ENCODE measurements at regions not wholly inside any gene's neighbourhood (a gene's known extent, or its start where the extent isn't known, plus 50 kb on each side); places are given as distances from the start of the nearest gene placed in this dataset.

DNA sequence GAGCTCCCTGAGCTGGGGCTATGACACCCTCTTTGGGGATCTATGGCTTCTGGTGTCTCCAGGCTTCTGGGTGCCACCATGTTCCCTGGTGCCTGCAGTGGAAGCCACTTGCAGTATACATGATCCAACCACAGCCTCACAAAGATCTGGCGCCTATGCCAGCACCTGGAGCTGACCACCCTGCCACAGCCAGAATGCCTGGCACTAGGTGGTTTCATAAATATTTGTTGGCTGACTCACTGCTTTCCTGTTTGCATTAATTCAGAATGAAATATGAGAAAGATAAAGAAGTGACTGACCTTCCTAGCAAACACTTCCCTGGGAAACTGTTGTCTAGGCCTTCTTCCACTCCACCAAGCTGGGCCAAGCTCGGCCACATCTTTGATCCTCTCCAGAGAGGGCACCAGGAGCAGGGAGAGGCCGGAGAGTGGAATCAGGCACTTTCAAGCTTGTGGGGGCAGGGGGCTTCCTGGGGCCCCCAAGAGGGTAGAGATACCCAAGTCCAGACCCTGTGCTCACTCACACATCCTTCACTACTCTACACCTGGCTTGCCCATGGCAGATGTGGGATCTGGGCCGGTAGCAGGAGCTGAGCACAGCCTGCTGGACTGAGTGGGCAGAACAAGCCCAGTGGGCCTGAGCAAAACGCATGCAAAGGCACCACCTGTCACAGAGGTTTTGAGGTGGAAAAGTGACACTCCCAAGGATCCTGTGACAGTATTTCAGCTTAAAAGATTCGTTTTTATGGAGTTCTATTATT lies 565.7 kb downstream of the SLC4A3 start:
- H3K79me2 ChIP-seq (ENCODE audit: insufficient read depth, low read length): no peaks in the 10 kb centered on the region
- H3F3A ChIP-seq (ENCODE audit: low read depth): no peaks in the 10 kb centered on the region
- no peak overlapping the region for H3K4me3 ChIP-seq (ENCODE audit: low read length, poor library complexity, severe bottlenecking)
- no peaks in the 10 kb centered on the region for H3K4me1 ChIP-seq (ENCODE audit: insufficient read depth, low read length, poor library complexity, severe bottlenecking)
- no peak overlapping the region for H3K4me2 ChIP-seq (ENCODE audit: low read depth, low read length, poor library complexity, severe bottlenecking)
- no peaks in the 10 kb centered on the region for H3K27me3 ChIP-seq (ENCODE audit: insufficient read depth, low read length, poor library complexity, severe bottlenecking)
- no peaks in the 10 kb centered on the region for H3K9me2 ChIP-seq (replicated peaks; ENCODE audit: low read depth, low read length)
- H3K9me3 ChIP-seq (ENCODE audit: insufficient read depth, low read depth, low read length): no peaks in the 10 kb centered on the region
- no peaks in the 10 kb centered on the region for H3K36me3 ChIP-seq (ENCODE audit: insufficient read depth, low read length)
- H2AFZ ChIP-seq (ENCODE audit: low read length): no peak overlapping the region
- no peak overlapping the region for H3K9ac ChIP-seq (ENCODE audit: low read depth, low read length, poor library complexity, severe bottlenecking)
- TF ChIP-seq EZH2phosphoT487 (IDR thresholded peaks at IDR 0.05; ENCODE audit: borderline replicate concordance): no peak
- TF ChIP-seq, protein P1, sequence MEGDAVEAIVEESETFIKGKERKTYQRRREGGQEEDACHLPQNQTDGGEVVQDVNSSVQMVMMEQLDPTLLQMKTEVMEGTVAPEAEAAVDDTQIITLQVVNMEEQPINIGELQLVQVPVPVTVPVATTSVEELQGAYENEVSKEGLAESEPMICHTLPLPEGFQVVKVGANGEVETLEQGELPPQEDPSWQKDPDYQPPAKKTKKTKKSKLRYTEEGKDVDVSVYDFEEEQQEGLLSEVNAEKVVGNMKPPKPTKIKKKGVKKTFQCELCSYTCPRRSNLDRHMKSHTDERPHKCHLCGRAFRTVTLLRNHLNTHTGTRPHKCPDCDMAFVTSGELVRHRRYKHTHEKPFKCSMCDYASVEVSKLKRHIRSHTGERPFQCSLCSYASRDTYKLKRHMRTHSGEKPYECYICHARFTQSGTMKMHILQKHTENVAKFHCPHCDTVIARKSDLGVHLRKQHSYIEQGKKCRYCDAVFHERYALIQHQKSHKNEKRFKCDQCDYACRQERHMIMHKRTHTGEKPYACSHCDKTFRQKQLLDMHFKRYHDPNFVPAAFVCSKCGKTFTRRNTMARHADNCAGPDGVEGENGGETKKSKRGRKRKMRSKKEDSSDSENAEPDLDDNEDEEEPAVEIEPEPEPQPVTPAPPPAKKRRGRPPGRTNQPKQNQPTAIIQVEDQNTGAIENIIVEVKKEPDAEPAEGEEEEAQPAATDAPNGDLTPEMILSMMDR (conservative IDR thresholded peaks at IDR 0.05; ENCODE audit: low read length): no peak
- H4K20me1 ChIP-seq (ENCODE audit: insufficient read depth, low read length, poor library complexity, severe bottlenecking): no peaks in the 10 kb centered on the region

DNA sequence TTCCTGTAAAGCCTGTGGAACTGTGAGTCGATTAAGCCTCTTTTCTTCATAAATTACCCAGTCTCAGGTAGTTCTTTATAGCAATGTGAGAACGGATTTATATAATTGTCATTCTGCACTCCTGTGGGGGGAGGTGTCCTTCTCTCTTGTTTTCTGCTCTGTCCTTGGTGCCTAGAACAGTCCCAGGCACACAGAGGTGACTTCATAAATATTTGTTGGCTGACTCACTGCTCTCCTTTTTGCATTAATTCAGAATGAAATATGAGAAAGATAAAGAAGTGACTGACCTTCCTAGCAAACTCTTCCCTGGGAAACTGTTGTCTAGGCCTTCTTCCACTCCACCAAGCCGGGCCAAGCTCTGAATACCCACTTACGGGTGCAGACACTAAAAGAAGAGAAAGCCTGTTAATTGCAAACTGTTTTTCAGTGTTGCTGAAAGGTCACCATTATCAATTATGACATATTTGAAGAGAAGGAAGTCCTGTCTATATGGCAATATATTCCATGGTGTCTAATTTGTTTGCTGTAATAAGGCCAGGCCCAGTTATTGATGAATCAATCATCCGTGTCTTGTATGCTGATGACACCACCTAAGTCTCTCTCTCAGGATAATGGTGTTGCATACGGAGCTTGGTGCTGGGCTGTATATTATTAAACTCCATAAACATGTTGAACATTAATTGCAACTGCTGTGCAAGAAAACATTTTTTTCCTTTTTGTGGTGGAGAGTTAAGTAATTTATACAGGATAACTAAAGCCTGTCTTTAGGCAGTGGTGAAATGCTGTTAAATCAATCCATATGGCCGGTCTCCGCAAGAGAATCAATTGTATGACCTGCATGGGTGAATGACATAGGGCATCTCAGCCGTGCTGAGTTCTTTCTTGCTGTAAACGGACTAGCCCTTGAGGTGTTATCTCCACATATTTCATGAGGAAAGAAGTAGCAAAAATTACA lies 567.5 kb downstream of the SLC4A3 start:
- no peaks in the 10 kb centered on the region for H3F3A ChIP-seq (ENCODE audit: low read depth)
- no peak for TF ChIP-seq EZH2phosphoT487 (IDR thresholded peaks at IDR 0.05; ENCODE audit: borderline replicate concordance)
- TF ChIP-seq, protein P1 (conservative IDR thresholded peaks at IDR 0.05; ENCODE audit: low read length): no peak
- H3K79me2 ChIP-seq (ENCODE audit: insufficient read depth, low read length): no peaks in the 10 kb centered on the region
- no peak overlapping the region for H3K9ac ChIP-seq (ENCODE audit: low read depth, low read length, poor library complexity, severe bottlenecking)
- no peak overlapping the region for H2AFZ ChIP-seq (ENCODE audit: low read length)
- H3K9me2 ChIP-seq (replicated peaks; ENCODE audit: low read depth, low read length): no peaks in the 10 kb centered on the region
- no peaks in the 10 kb centered on the region for H4K20me1 ChIP-seq (ENCODE audit: insufficient read depth, low read length, poor library complexity, severe bottlenecking)
- no peak overlapping the region for H3K4me2 ChIP-seq (ENCODE audit: low read depth, low read length, poor library complexity, severe bottlenecking)
- H3K27me3 ChIP-seq (ENCODE audit: insufficient read depth, low read length, poor library complexity, severe bottlenecking): no peaks in the 10 kb centered on the region
- no peaks in the 10 kb centered on the region for H3K36me3 ChIP-seq (ENCODE audit: insufficient read depth, low read length)
- no peaks in the 10 kb centered on the region for H3K9me3 ChIP-seq (ENCODE audit: insufficient read depth, low read depth, low read length)
- no peak overlapping the region for H3K4me3 ChIP-seq (ENCODE audit: low read length, poor library complexity, severe bottlenecking)
- H3K4me1 ChIP-seq (ENCODE audit: insufficient read depth, low read length, poor library complexity, severe bottlenecking): no peaks in the 10 kb centered on the region

GRCh38 chr2:220198896-220199295 lies 571.5 kb downstream of the SLC4A3 start:
- no peaks in the 10 kb centered on the region for H3K9me2 ChIP-seq (replicated peaks; ENCODE audit: low read depth, low read length)
- H3F3A ChIP-seq (ENCODE audit: low read depth): no peaks in the 10 kb centered on the region
- no peak overlapping the region for H3K4me2 ChIP-seq (ENCODE audit: low read depth, low read length, poor library complexity, severe bottlenecking)
- no peak for TF ChIP-seq EZH2phosphoT487 (IDR thresholded peaks at IDR 0.05; ENCODE audit: borderline replicate concordance)
- TF ChIP-seq, protein P1 (conservative IDR thresholded peaks at IDR 0.05; ENCODE audit: low read length): no peak
- H3K79me2 ChIP-seq (ENCODE audit: insufficient read depth, low read length): no peaks in the 10 kb centered on the region
- no peaks in the 10 kb centered on the region for H3K4me1 ChIP-seq (ENCODE audit: insufficient read depth, low read length, poor library complexity, severe bottlenecking)
- H3K36me3 ChIP-seq (ENCODE audit: insufficient read depth, low read length): no peaks in the 10 kb centered on the region
- no peaks in the 10 kb centered on the region for H4K20me1 ChIP-seq (ENCODE audit: insufficient read depth, low read length, poor library complexity, severe bottlenecking)
- H3K9ac ChIP-seq (ENCODE audit: low read depth, low read length, poor library complexity, severe bottlenecking): no peak overlapping the region
- H3K27me3 ChIP-seq (ENCODE audit: insufficient read depth, low read length, poor library complexity, severe bottlenecking): no peaks in the 10 kb centered on the region
- no peak overlapping the region for H2AFZ ChIP-seq (ENCODE audit: low read length)
- no peak overlapping the region for H3K4me3 ChIP-seq (ENCODE audit: low read length, poor library complexity, severe bottlenecking)
- H3K9me3 ChIP-seq (ENCODE audit: insufficient read depth, low read depth, low read length): peaks cover 3% of the 10 kb centered on the region; the same call in 1 of the 2 replicates

Data from Loucy (cell line).